ENCODE measurements at regions not wholly inside any gene's neighbourhood (a gene's known extent, or its start where the extent isn't known, plus 50 kb on each side); places are given as distances from the start of the nearest gene placed in this dataset.

DNA sequence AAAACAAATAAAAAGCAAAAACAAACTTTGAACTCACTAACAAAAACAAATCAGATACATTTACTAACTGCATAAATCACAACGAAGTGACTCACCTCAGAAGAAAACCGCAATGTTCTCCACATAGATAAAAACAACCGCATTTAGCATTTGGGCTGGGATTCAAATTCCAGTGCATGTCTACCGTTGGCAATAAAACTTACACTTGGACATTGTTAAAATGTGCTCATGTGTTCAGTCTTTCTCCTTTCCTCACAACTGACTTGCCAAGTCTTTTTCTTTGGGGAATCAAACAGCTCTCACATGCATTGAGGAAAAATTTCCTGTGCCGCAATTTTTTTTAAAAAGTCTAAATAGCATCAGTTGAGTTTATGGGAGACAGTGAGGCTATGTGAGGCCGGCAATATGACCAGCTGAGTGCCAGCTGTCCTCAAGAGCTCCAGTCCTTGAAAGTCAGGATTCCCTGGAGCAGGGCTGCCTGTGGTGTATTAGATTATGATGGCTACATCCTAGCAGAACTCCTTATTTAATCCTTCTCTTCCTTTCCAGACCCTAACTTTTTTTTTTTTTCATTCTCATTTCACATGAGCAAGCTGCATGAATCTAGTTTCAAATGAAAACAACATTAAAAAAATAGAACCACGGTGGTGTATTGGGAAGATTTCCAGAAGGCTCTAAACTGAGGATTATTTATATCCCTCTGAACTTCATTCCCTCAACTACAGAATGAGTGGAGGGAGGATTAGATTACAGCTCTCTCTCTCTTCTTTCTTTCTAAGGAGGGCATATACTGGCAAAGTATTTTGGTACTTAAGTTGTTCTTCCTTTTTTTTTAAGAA, 70.2 kb upstream of the MEIS1 start:
- H3K27me3 ChIP-seq: no peaks in the 10 kb centered on the region
- DNase-seq (peak in 1 of 4 donors; percentile 16), ATAC-seq (no peak)
- H3K4me1 ChIP-seq: no peaks in the 10 kb centered on the region
- H3K36me3 ChIP-seq (replicated peaks in 1 of 2; ENCODE audit: insufficient read depth in 1 of 2, low read depth in 2 of 2): no peaks in the 10 kb centered on the region
- intact Hi-C loops (cut with DNase I): no loop called here
- H3K4me3 ChIP-seq: no peak overlapping the region
- H3K27ac ChIP-seq: no peak overlapping the region
- no peaks in the 10 kb centered on the region for H3K9me3 ChIP-seq
- WGBS, 2 donors: 38 to 41% methylated on average over 7 of the region's 7 CpGs
- TF ChIP-seq, protein P1, sequence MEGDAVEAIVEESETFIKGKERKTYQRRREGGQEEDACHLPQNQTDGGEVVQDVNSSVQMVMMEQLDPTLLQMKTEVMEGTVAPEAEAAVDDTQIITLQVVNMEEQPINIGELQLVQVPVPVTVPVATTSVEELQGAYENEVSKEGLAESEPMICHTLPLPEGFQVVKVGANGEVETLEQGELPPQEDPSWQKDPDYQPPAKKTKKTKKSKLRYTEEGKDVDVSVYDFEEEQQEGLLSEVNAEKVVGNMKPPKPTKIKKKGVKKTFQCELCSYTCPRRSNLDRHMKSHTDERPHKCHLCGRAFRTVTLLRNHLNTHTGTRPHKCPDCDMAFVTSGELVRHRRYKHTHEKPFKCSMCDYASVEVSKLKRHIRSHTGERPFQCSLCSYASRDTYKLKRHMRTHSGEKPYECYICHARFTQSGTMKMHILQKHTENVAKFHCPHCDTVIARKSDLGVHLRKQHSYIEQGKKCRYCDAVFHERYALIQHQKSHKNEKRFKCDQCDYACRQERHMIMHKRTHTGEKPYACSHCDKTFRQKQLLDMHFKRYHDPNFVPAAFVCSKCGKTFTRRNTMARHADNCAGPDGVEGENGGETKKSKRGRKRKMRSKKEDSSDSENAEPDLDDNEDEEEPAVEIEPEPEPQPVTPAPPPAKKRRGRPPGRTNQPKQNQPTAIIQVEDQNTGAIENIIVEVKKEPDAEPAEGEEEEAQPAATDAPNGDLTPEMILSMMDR (IDR thresholded peaks at IDR 0.05): no peak
- no peak for TF ChIP-seq POLR2A (IDR thresholded peaks at IDR 0.05)

GRCh38 chr2:66362701-66363100, 72.2 kb upstream of the MEIS1 start:
- Histone ChIP-seq H3K27me3 (no peaks in the 10 kb centered on the region), H3K27ac (no peak overlapping the region), H3K4me3 (no peak overlapping the region), H3K9me3 (no peaks in the 10 kb centered on the region), H3K4me1 (no peaks in the 10 kb centered on the region), H3K36me3 (replicated peaks in 1 of 2; ENCODE audit: insufficient read depth in 1 of 2, low read depth in 2 of 2) (no peaks in the 10 kb centered on the region)
- 70 to 80% methylated on average over 6 of the region's 6 CpGs for WGBS, 2 donors
- no peak for TF ChIP-seq POLR2A (IDR thresholded peaks at IDR 0.05)
- TF ChIP-seq, protein P1 (IDR thresholded peaks at IDR 0.05): no peak
- DNase-seq (no peak), ATAC-seq (no peak)
- intact Hi-C loops (cut with DNase I): no loop called here

DNA sequence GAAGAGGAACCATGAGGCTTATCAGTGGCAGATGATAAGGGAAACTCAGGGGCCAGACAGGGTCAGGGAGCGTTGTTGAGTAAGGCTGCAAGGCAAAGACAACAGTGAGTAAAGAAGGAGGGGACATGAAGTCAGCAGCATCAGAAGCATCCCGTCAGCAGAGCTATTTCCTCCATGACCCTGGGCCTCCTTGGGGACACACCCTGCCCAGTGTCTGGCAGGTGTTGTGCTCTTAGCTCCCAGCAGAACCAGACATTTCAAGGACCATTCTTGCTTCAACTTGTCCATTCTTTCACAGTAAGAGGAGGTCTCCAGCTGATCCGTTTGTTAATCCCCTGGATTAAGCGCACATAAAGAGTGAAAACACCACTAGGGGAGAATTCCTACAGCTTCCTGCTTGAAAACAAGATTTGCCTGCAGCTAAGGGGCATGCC, 88.7 kb upstream of the MEIS1 start:
- no peaks in the 10 kb centered on the region for H3K4me1 ChIP-seq
- TF ChIP-seq, protein P1 (IDR thresholded peaks at IDR 0.05): no peak
- H3K36me3 ChIP-seq (replicated peaks in 1 of 2; ENCODE audit: insufficient read depth in 1 of 2, low read depth in 2 of 2): no peaks in the 10 kb centered on the region
- DNase-seq (no peak), ATAC-seq (no peak)
- H3K27me3 ChIP-seq: no peaks in the 10 kb centered on the region
- no peak overlapping the region for H3K4me3 ChIP-seq
- intact Hi-C loops (cut with DNase I): no loop called here
- no peak overlapping the region for H3K27ac ChIP-seq
- H3K9me3 ChIP-seq: no peaks in the 10 kb centered on the region
- 50 to 60% methylated on average over 4 of the region's 4 CpGs for WGBS, 2 donors

DNA sequence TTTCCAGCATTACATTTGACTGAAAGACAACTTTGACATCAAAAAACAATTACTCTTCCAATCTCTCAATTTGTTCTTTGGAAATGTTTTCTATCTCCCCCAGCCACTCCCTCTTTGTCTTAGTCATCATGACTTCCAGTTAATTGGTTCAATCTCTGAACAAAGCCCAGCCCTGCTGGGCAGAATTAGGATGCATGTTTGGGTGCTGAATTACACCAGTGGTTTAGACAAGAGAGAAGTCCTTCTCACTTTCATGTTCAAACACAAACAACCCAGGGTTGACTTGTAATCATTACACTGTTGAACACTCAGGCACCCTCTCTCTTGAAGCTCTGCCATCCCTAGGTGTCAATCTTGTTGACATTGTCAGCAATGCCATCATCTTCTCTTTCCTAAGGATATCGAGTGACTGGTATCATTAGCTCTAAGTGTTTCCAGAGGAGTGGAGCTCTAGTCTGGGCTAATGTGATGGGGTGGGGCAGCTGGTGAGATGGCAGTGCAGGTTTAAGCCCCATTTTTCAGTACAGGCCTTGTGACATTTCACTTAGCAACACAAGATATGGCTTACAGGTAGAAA, 90.8 kb upstream of the MEIS1 start:
- ATAC-seq (no peak), DNase-seq (no peak)
- H3K9me3 ChIP-seq: no peaks in the 10 kb centered on the region
- H3K27me3 ChIP-seq: no peaks in the 10 kb centered on the region
- no peak overlapping the region for H3K27ac ChIP-seq
- 83 to 85% methylated on average over 1 of the region's 1 CpG for WGBS, 2 donors
- intact Hi-C loops (cut with DNase I): no loop called here
- H3K4me1 ChIP-seq: no peaks in the 10 kb centered on the region
- H3K36me3 ChIP-seq (replicated peaks in 1 of 2; ENCODE audit: insufficient read depth in 1 of 2, low read depth in 2 of 2): no peaks in the 10 kb centered on the region
- no peak overlapping the region for H3K4me3 ChIP-seq
- TF ChIP-seq, protein P1 (IDR thresholded peaks at IDR 0.05): no peak
- no peak for TF ChIP-seq POLR2A (IDR thresholded peaks at IDR 0.05)
